ENCODE measurements at regions not wholly inside any gene's neighbourhood (a gene's known extent, or its start where the extent isn't known, plus 50 kb on each side); places are given as distances from the start of the nearest gene placed in this dataset.

DNA sequence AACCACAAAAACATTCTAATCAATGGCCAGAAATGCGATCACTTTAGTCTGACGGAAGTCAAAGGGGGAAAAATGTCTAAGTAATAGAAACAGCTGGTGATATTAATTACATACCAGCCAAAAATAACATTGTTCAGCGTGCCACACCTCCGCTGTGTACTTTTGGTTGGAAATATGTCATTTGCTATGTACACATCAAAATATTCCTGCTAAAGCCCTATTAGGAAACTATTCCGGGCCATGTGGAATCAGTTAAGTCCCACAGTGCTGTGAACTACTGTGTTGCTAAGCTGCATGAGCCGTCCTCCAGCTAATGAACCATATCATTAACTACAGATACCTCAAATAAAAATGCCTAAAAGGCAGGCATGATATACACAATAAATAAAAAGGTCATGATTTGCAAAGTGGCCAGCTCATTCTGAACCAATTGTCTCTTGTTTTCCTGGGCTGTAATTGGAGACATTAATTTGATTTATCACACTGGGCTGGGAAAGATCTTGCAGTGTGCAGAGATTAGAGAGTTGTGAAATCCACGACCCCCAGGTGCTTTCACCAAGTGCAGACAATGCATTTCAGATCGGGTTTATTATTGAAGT lies 200.5 kb upstream of the LRTM1 start:
- in situ Hi-C loops (cut with MboI; ENCODE audit: low sequenced_read_pairs, unreplicated experiment): no loop called here
- no peak for DNase-seq (ENCODE audit: low spot score)
- TF ChIP-seq, protein P1, sequence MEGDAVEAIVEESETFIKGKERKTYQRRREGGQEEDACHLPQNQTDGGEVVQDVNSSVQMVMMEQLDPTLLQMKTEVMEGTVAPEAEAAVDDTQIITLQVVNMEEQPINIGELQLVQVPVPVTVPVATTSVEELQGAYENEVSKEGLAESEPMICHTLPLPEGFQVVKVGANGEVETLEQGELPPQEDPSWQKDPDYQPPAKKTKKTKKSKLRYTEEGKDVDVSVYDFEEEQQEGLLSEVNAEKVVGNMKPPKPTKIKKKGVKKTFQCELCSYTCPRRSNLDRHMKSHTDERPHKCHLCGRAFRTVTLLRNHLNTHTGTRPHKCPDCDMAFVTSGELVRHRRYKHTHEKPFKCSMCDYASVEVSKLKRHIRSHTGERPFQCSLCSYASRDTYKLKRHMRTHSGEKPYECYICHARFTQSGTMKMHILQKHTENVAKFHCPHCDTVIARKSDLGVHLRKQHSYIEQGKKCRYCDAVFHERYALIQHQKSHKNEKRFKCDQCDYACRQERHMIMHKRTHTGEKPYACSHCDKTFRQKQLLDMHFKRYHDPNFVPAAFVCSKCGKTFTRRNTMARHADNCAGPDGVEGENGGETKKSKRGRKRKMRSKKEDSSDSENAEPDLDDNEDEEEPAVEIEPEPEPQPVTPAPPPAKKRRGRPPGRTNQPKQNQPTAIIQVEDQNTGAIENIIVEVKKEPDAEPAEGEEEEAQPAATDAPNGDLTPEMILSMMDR (IDR thresholded peaks at IDR 0.05; ENCODE audit: borderline replicate concordance, control extremely low read depth, extremely low read depth, insufficient read depth, missing control alignments): no peak

DNA sequence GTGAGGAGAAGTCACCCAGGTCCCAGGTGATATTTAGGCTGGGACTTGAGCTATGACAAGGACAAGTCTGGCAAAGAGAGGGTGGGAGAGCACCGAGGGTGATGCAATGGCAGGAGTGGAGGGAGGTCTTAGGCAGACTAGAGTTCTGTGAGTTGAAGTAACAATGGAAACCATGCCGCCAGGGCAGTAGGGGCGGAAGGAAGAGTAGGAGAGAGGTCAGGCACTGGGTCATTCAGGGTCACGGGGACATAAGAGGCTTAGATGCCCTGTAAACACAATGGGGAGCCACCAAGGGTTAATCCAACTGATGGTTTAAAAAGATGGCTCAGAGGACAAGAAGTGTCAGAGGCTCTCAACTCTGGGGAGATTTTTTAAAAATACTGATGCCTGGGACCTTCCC lies 199.7 kb upstream of the LRTM1 start:
- in situ Hi-C loops (cut with MboI; ENCODE audit: low sequenced_read_pairs, unreplicated experiment): no loop called here
- DNase-seq (ENCODE audit: low spot score): no peak
- TF ChIP-seq, protein P1 (IDR thresholded peaks at IDR 0.05; ENCODE audit: borderline replicate concordance, control extremely low read depth, extremely low read depth, insufficient read depth, missing control alignments): no peak

- in situ Hi-C loops (cut with MboI; ENCODE audit: low sequenced_read_pairs, unreplicated experiment): no loop called here
- TF ChIP-seq, protein P1 (IDR thresholded peaks at IDR 0.05; ENCODE audit: borderline replicate concordance, control extremely low read depth, extremely low read depth, insufficient read depth, missing control alignments): no peak
- no peak for DNase-seq (ENCODE audit: low spot score)
Observed at GRCh38 chr3:55124371-55124770, 196.5 kb upstream of the LRTM1 start.

Measured in GM13976 (cell line).